ENCODE measurements at regions not wholly inside any gene's neighbourhood (a gene's known extent, or its start where the extent isn't known, plus 50 kb on each side); places are given as distances from the start of the nearest gene placed in this dataset.

DNA sequence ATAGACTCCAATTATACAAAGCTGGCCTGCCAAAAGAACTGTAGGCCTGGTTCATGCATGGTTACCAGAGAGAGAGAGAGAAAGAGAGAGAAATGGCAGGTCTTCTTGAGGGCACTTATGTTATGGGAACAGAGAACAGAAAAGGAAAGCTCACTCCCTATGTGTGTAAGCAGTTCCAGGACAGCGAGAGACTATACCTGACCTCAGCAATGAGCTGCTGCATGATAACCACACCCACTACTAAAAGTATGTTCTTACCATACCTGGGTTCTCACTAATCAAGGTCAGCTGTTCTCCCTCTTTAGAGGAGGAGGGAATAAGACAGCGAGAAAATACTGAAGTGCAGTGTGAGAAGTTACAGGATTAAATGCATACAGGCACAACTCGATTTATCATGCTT, 583.3 kb downstream of the GBA3 start:
- no peaks in the 10 kb centered on the region for H3K4me1 Mint-ChIP-seq (ENCODE audit: low read depth)
- H3K27ac Mint-ChIP-seq = no peak overlapping the region
- no peak overlapping the region for H3K4me3 Mint-ChIP-seq
- H3K9me3 Mint-ChIP-seq = no peaks in the 10 kb centered on the region
- no peaks in the 10 kb centered on the region for H3K27me3 Mint-ChIP-seq
- no peaks in the 10 kb centered on the region for H3K36me3 Mint-ChIP-seq (ENCODE audit: low read depth)

DNA sequence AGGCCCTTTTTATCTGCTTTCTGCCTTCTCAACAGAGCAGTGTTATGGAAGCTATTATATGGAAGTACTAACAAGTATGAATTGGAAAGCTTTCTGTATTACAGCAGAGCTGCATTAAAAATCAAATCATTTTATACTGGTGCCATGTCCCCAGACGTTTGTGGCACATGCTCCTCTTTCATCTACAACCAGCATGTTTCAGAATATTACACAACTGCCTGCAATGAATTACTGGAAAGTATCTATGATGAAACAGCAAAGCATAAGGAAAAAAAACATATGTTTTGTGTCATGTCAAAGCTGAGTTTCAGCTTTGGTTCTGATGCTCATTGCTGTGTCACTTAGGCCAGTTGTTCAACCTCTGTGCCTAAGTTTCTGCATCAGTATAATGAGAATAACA, 576.8 kb downstream of the GBA3 start:
- Mint-ChIP-seq H3K4me3 (no peak overlapping the region), H3K36me3 (ENCODE audit: low read depth) (no peaks in the 10 kb centered on the region), H3K27me3 (peaks cover 3% of the 10 kb centered on the region), H3K9me3 (peaks cover 3% of the 10 kb centered on the region), H3K4me1 (ENCODE audit: low read depth) (no peaks in the 10 kb centered on the region), H3K27ac (no peak overlapping the region)

DNA sequence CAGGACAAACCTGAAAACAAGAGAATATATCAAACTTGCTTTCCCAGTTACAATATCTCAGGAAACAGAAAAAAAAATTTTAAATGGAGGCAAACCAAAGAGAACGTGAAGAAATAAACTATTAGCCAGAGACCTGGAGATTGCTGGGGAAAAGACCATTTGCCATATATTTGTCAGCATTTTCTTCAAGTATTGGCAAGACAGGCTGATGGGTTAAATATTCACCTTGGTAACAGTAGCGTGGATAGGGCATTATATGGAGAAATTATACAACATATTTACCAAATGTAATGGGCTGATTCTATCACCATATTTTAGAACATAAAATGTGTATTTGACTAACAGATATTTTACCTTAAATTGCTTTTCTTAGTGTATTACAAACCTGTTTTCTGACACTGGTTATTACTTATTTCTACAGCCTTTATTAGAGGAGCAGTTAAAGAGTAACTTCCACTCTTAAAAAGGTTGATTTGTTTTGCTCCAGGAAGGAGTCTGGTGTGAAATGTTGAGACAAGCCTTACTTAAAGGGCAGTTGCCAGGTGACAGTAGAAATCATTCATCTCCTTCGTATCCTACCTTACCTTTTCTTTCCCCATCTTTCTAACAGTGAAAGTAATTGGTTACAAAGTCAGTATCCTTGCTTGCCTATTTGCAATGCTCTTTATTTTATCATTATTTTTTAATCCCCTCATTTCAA, 575.5 kb downstream of the GBA3 start:
- H3K9me3 Mint-ChIP-seq = peaks cover 3% of the 10 kb centered on the region
- H3K27me3 Mint-ChIP-seq = peaks cover 3% of the 10 kb centered on the region

DNA sequence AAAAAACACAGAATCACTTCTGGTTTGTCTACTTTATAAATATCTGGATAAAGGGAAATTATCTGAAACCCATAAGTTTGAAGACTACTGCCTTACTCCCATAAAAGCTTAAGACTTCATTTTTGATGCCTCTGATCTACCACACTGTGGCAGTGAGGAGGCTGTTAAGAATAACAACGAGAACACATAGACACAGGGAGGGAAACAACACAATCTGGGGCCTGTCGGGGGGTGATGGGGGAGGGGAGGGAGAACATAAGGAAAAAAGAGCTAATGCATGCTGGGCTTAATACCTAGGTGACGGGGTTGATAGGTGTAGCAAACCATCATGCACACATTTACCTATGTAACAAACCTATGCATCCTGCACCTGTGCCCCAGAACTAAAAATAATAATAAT, 573.7 kb downstream of the GBA3 start:
- no peaks in the 10 kb centered on the region for H3K36me3 Mint-ChIP-seq (ENCODE audit: low read depth)
- H3K4me3 Mint-ChIP-seq = no peak overlapping the region
- H3K4me1 Mint-ChIP-seq (ENCODE audit: low read depth) = no peaks in the 10 kb centered on the region
- H3K27ac Mint-ChIP-seq = no peak overlapping the region
- peaks cover 3% of the 10 kb centered on the region for H3K27me3 Mint-ChIP-seq
- H3K9me3 Mint-ChIP-seq = peaks cover 3% of the 10 kb centered on the region

More for the DNA sequence above, 575.5 kb downstream of the GBA3 start:
- no peaks in the 10 kb centered on the region for H3K4me1 Mint-ChIP-seq (ENCODE audit: low read depth)
- H3K4me3 Mint-ChIP-seq = no peak overlapping the region
- H3K36me3 Mint-ChIP-seq (ENCODE audit: low read depth) = no peaks in the 10 kb centered on the region
- no peak overlapping the region for H3K27ac Mint-ChIP-seq

DNA sequence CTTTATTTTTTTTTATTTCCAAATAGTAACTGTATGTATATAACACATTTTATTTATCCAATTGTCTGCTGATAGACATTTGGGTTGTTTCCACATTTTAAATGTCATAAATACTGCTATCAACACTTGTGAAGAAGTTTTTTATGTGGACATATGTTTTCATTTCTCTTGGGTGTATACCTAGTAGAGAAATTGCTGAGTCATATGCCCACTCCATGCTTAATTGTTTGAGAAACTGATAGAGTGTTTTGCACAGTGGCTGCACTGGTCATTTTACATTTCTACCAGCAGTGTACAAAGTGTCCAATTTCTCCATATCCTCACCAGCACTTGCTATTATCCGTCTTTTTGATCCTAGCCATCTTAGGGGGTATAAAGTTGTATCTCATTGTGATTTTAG, 567.8 kb downstream of the GBA3 start:
- Mint-ChIP-seq H3K4me1 (ENCODE audit: low read depth) (no peaks in the 10 kb centered on the region), H3K36me3 (ENCODE audit: low read depth) (no peaks in the 10 kb centered on the region), H3K4me3 (no peak overlapping the region), H3K9me3 (no peaks in the 10 kb centered on the region), H3K27me3 (peaks cover 4% of the 10 kb centered on the region), H3K27ac (no peak overlapping the region)

DNA sequence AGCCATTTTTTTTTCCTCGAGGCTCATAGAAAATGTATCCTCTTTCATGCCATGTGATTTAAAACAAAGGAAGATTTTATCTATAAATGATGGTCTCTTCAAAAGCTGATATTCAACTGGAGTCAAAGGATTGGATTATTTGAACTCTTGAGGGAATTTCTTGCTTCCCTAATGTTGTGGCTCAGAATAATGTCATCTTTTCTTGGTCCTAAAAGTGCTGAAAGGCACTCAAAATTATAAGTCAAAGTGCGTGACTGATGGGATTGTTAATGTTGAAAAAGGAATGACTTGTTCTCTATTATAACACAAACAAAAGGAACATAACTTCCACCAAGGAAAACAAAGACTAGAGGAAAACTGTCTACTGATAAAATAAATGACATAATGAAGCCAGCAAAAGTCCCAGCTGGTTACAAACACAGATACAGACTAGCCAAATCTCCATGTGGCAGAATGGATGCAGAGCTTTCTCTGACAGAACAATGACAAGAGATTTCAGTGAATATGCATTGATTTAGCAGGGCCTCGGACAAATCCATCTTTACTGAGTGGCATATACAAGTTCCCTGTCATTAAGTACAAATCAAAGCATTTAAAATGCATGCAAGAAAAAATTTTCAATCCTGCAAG, 552.6 kb downstream of the GBA3 start:
- no peaks in the 10 kb centered on the region for H3K36me3 Mint-ChIP-seq (ENCODE audit: low read depth)
- H3K4me3 Mint-ChIP-seq = no peak overlapping the region
- no peaks in the 10 kb centered on the region for H3K27me3 Mint-ChIP-seq
- H3K27ac Mint-ChIP-seq = no peak overlapping the region
- H3K4me1 Mint-ChIP-seq (ENCODE audit: low read depth) = no peaks in the 10 kb centered on the region
- peaks cover 4% of the 10 kb centered on the region for H3K9me3 Mint-ChIP-seq

DNA sequence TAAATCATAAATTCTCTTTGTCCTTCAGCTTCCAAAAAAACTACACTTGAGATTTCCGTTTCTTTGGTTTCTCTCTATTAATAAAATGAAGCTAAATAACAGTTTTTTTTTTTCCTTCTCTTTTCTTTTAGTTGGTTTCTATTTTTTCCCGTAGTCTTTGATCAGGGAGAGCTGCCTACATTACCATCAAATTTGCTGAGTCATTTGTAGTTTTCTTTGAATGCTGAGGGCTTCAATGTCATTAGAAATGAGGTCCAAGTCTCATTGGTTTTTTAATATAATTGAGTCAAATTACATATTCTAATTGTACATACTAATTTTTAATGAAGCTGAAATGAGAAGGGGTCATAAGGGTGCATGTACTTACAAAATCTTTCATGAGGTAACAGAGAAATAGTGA, 550.2 kb downstream of the GBA3 start:
- H3K27ac Mint-ChIP-seq = no peak overlapping the region
- H3K27me3 Mint-ChIP-seq = no peaks in the 10 kb centered on the region
- H3K4me3 Mint-ChIP-seq = no peak overlapping the region
- H3K36me3 Mint-ChIP-seq (ENCODE audit: low read depth) = no peaks in the 10 kb centered on the region
- no peaks in the 10 kb centered on the region for H3K4me1 Mint-ChIP-seq (ENCODE audit: low read depth)
- H3K9me3 Mint-ChIP-seq = peaks cover 3% of the 10 kb centered on the region

DNA sequence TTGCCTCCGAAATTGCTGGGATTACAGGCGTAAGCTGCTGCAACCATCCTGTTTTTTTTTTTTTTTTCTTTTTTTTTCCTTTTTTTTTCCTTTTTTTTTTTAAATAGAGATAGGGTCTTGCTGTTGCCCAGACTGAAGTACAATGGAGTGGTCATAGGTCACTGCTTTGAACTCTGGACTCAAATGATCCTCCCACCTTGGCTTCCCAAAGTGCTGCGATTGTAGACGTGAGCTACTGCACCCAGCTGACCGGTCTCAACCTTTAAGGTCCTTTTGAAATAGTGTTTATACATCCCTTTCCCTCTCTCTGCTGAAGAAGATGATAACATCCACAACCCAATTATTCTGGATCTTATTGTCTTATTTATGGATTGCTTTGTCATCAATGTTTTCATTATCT, 548.7 kb downstream of the GBA3 start:
- no peak overlapping the region for H3K27ac Mint-ChIP-seq
- no peaks in the 10 kb centered on the region for H3K36me3 Mint-ChIP-seq (ENCODE audit: low read depth)
- no peaks in the 10 kb centered on the region for H3K4me1 Mint-ChIP-seq (ENCODE audit: low read depth)
- peaks cover 3% of the 10 kb centered on the region for H3K9me3 Mint-ChIP-seq
- no peaks in the 10 kb centered on the region for H3K27me3 Mint-ChIP-seq
- H3K4me3 Mint-ChIP-seq = no peak overlapping the region

DNA sequence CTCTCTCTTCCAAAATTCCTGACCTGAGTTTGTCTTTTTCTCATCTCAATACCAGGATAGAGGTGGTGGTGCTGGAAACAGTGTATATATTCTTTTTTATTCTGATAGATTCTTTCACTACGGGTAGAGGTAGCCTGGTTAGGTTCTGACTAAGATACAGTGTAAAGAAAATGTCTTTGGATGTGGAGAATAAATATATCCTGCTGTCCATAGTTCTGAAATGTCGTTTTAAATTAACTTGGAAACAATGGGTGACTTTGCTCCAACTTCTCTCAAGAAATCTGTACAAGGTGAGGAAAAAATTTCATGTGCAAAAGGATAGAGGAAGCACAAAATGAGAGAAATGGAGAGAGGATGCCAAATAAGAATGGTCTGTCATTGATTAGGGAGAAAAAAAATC, 546.1 kb downstream of the GBA3 start:
- Mint-ChIP-seq H3K27me3 (no peaks in the 10 kb centered on the region), H3K27ac (no peak overlapping the region), H3K4me1 (ENCODE audit: low read depth) (no peaks in the 10 kb centered on the region), H3K36me3 (ENCODE audit: low read depth) (no peaks in the 10 kb centered on the region), H3K4me3 (no peak overlapping the region), H3K9me3 (peaks cover 3% of the 10 kb centered on the region)

DNA sequence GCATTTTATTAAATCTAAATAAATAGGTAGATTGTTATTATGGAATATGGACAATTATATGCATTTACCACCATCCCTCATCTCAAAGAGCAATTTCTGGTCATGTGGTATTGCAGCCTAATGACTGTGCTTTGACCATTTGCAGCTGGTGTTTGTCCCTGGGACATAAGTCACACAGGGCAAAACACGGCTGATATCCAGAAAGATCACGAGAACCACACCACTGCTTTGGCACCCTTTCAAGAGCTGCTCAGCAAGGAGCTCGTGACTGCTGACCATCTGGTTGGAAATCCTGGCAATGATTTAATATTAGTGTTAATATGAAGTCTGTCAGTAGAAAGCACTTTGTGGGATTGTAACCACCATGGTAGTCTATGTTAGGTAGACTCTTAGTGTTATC, 545.0 kb downstream of the GBA3 start:
- Mint-ChIP-seq H3K9me3 (peaks cover 3% of the 10 kb centered on the region), H3K27me3 (no peaks in the 10 kb centered on the region), H3K36me3 (ENCODE audit: low read depth) (no peaks in the 10 kb centered on the region), H3K27ac (no peak overlapping the region), H3K4me1 (ENCODE audit: low read depth) (no peaks in the 10 kb centered on the region), H3K4me3 (no peak overlapping the region)

DNA sequence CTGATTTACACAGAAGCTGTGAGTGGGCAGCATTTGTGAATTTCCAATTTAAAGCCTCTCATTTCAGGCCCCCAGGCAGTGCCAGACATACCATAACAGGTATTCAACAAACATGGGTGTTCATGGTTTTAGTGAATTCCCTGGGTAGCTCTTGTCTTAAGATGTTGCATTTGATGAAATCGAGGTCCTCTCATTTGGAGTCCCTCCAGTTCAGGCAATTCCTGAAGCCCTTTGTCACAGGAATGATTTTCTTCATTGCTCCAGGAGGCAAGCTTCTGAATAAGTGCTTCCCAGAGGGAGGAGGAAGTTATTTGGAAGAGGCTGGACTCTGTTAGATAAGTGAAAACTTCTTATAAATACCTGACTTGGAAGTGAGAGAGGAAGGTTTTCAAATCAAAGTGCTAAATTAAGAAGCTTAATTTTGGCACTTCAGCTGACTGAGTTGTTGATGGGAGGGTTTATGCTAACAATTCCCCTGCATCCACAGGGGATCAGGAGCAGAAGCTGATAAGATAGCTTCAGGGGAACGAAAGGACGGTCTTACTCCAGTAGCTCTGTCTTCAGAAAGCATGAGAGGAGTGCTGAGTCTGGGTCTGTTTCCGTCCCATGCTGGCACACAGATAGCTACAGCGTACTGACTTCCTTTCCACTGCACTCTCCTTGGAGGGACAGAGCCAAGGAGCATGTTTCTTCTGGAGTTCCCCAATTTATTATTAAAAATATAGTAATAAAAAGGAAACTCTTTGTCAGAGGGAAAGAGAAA, 543.1 kb downstream of the GBA3 start:
- Mint-ChIP-seq H3K36me3 (ENCODE audit: low read depth) (no peaks in the 10 kb centered on the region), H3K4me3 (no peak overlapping the region), H3K4me1 (ENCODE audit: low read depth) (no peaks in the 10 kb centered on the region), H3K27me3 (no peaks in the 10 kb centered on the region), H3K27ac (no peak overlapping the region), H3K9me3 (peaks cover 3% of the 10 kb centered on the region)

DNA sequence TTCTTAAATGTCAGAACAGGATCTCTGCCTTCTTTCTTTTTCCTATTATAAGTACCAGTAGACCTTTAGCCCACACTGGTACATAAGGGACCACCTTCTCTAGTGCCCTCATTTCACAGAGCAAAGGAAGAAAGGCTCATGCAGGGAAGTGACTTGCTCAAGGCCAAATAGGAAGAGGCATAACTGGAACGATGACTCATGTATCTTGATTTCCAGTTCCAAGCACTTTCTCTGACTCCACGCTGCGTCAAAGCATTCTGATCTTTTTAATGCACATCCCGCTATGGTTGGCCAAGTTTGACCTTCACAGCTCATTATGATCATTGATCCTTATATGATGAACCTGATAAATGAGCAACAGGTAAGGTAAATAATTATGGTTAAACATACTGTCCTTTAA, 542.0 kb downstream of the GBA3 start:
- Mint-ChIP-seq H3K9me3 (no peaks in the 10 kb centered on the region), H3K36me3 (ENCODE audit: low read depth) (no peaks in the 10 kb centered on the region), H3K4me3 (no peak overlapping the region), H3K4me1 (ENCODE audit: low read depth) (no peaks in the 10 kb centered on the region), H3K27ac (no peak overlapping the region), H3K27me3 (no peaks in the 10 kb centered on the region)

DNA sequence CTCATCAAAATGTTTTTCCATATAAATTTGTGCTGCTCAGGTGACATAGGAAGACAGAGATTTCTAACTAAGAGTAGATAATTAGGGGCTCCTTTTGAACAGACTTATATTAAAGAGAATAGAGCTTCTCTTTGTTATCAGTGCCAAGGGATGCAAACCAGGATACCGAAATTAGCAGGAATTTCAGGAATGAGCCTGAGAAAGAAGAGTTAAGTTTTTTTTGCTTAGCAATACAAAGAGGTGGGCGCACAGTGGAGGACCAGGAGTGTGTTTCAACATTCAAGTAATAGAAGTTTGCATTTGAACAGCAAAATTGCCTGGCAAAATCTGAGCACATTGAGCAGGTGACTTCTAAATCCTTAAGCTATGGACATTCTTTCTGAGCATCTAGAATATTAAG, 541.3 kb downstream of the GBA3 start:
- no peaks in the 10 kb centered on the region for H3K36me3 Mint-ChIP-seq (ENCODE audit: low read depth)
- no peak overlapping the region for H3K27ac Mint-ChIP-seq
- H3K27me3 Mint-ChIP-seq = no peaks in the 10 kb centered on the region
- H3K4me3 Mint-ChIP-seq = no peak overlapping the region
- no peaks in the 10 kb centered on the region for H3K4me1 Mint-ChIP-seq (ENCODE audit: low read depth)
- H3K9me3 Mint-ChIP-seq = no peaks in the 10 kb centered on the region

DNA sequence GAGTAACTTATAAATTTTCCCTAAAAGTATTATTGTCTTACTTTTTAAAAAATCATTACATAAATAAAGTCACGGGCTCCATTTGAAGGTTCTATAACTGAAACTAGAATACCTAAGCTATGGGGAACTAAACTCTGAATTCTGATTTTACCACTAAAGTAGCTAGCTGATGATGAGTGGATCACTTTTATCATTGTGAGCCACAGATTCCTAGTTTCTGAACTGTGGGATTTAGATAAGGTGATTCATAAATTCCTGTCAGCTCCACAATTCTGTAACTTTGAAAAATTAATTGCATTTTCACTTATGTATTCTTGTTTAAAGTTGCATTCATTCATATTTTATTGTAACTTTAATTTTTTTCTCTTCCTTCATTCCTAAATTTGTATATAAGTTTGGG, 540.9 kb downstream of the GBA3 start:
- Mint-ChIP-seq H3K27ac (no peak overlapping the region), H3K27me3 (no peaks in the 10 kb centered on the region), H3K4me1 (ENCODE audit: low read depth) (no peaks in the 10 kb centered on the region), H3K9me3 (no peaks in the 10 kb centered on the region), H3K4me3 (no peak overlapping the region), H3K36me3 (ENCODE audit: low read depth) (no peaks in the 10 kb centered on the region)

DNA sequence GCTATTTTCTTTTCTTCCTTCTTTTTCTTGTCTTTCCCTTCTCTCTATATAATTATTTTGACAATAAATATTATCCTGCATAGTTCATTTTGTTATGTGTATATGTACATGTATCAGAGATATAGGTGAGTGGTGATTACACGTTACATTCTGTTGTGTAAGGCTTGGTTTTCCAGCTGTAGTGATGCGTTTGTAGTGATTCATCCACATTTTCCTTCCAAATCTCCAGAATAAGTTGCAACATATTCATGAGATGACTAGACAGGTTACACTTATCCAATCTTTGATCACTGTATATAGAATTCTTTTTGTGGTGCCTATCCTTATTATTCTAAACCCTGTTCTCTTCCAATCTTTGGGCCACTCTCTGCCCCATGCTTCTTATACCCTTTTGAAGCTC, 540.2 kb downstream of the GBA3 start:
- Mint-ChIP-seq H3K27me3 (no peaks in the 10 kb centered on the region), H3K27ac (no peak overlapping the region), H3K9me3 (no peaks in the 10 kb centered on the region), H3K36me3 (ENCODE audit: low read depth) (no peaks in the 10 kb centered on the region), H3K4me1 (ENCODE audit: low read depth) (no peaks in the 10 kb centered on the region), H3K4me3 (no peak overlapping the region)

Measured in stimulated activated naive CD8-positive, alpha-beta T cell treated with anti-CD3 and anti-CD28 coated beads, Interleukin-15, Interleukin-2, amounts not matched to agents 100 ng/mL and 50 ng/mL, for 24 hours (primary cell).